H1 (cell line): ENCODE measurements at regions not wholly inside any gene's neighbourhood (a gene's known extent, or its start where the extent isn't known, plus 50 kb on each side); places are given as distances from the start of the nearest gene placed in this dataset.

ENCODE experiments used
- CTCF ChIA-PET: fragments of 300-600 bp; sonication (Branson Sonifier 250); formaldehyde crosslinking; loops from one replicate; lab custom pipeline; 2021; ENCODE audit not compliant: partially characterized antibody; lab: Charles Lee
- POLR2A ChIA-PET: fragments of 300-600 bp; sonication (Branson Sonifier 250); formaldehyde crosslinking; loops from one replicate; lab custom pipeline; 2021; ENCODE audit warnings: inconsistent platforms; ENCODE audit not compliant: partially characterized antibody; lab: Charles Lee
- DNase-seq, 2 experiments: peaks; one replicate each; pipeline versions ENCODE4 v3.0.0 to v3.0.0-alpha.2; 2010 to 2022; ENCODE audit warnings: low spot score in 2 of 2, low read depth in 1 of 2, mixed read lengths in 1 of 2
- FAIRE-seq: peaks from 2 replicates; lab custom pipeline; 2011; peaks lifted over from hg19 to GRCh38; lab: Jason Lieb, UNC
- H2AFZ ChIP-seq: 2 replicates; pipeline ENCODE4 v1.8.1; 2012; ENCODE audit warnings: low read length, inconsistent platforms
- H2AK5ac ChIP-seq: 2 replicates; pipeline ENCODE4 v1.6.1; 2013; ENCODE audit warnings: low read depth, low read length
- H2BK120ac ChIP-seq: replicated peaks from 2 replicates; pipeline ENCODE3; 2013; ENCODE audit warnings: low read depth, low read length, inconsistent platforms
- H2BK12ac ChIP-seq: 2 replicates; pipeline ENCODE4 v1.6.1; 2013; ENCODE audit warnings: low read depth, low read length
- H2BK15ac ChIP-seq: 2 replicates; pipeline ENCODE4 v1.6.1; 2013; ENCODE audit warnings: low read length
- H2BK20ac ChIP-seq: 2 replicates; pipeline ENCODE4 v1.6.1; 2013; ENCODE audit warnings: low read length
- H2BK5ac ChIP-seq: 2 replicates; pipeline ENCODE4 v1.6.1; 2013; ENCODE audit warnings: low read depth, low read length
- H3K14ac ChIP-seq: 2 replicates; pipeline ENCODE4 v1.6.1; 2013; ENCODE audit warnings: inconsistent platforms; ENCODE audit not compliant: insufficient read length
- H3K18ac ChIP-seq: 2 replicates; pipeline ENCODE4 v1.6.1; 2013; ENCODE audit warnings: low read length; ENCODE audit errors: extremely low read depth
- H3K23ac ChIP-seq: 2 replicates; pipeline ENCODE4 v1.6.1; 2013; ENCODE audit warnings: inconsistent platforms; ENCODE audit not compliant: insufficient read length
- H3K23me2 ChIP-seq: 2 replicates; pipeline ENCODE4 v1.6.1; 2013; ENCODE audit warnings: low read depth, low read length
- H3K27ac ChIP-seq: 2 replicates; pipeline ENCODE4 v1.6.1; 2011; ENCODE audit warnings: low read depth, low read length, inconsistent platforms
- H3K27me3 ChIP-seq, 4 experiments: replicated peaks in 1 of 4; 1 replicate in 1 of 4; 2 replicates in 3 of 4; pipeline versions ENCODE4 v1.6.1 to v1.8.1; 2011 to 2013; ENCODE audit warnings: low read length in 3 of 4, mild to moderate bottlenecking in 3 of 4, inconsistent platforms in 2 of 4, mixed read lengths in 2 of 4, moderate library complexity in 1 of 4; ENCODE audit not compliant: control insufficient read depth in 3 of 4, insufficient read depth in 3 of 4; ENCODE audit errors: extremely low read depth in 1 of 4
- H3K36me3 ChIP-seq, 4 experiments: 2 replicates each; pipeline versions ENCODE4 v1.6.1 to v1.8.1; 2011 to 2013; ENCODE audit warnings: mild to moderate bottlenecking in 4 of 4, low read length in 3 of 4, moderate library complexity in 2 of 4, control low read depth in 1 of 4, inconsistent platforms in 1 of 4; ENCODE audit not compliant: insufficient read depth in 4 of 4, control insufficient read depth in 2 of 4
- H3K4ac ChIP-seq: replicated peaks from 2 replicates; pipeline ENCODE3; 2013; ENCODE audit warnings: low read length, low read depth, mixed read lengths, inconsistent platforms; ENCODE audit not compliant: insufficient read length
- H3K4me1 ChIP-seq, 4 experiments: replicated peaks in 1 of 4; 1 replicate in 1 of 4; 2 replicates in 3 of 4; pipeline versions ENCODE4 v1.6.1 to v1.8.1; 2011 to 2013; ENCODE audit warnings: low read length in 3 of 4, inconsistent platforms in 2 of 4, mixed read lengths in 1 of 4; ENCODE audit not compliant: insufficient read depth in 4 of 4, control insufficient read depth in 3 of 4
- H3K4me2 ChIP-seq, 2 experiments: 2 replicates each; pipeline versions ENCODE4 v1.6.1 to v1.8.1; 2011 to 2013; ENCODE audit warnings: low read depth in 2 of 2, low read length in 2 of 2, control low read depth in 1 of 2, inconsistent platforms in 1 of 2, mild to moderate bottlenecking in 1 of 2; ENCODE audit not compliant: insufficient read depth in 1 of 2
- H3K4me3 ChIP-seq, 4 experiments: fragments of 200-600, 300-600 bp in 1 of 4; sonication (generic), shearing (Covaris generic), sonication (Bioruptor Twin) in 1 of 4; 2 replicates each; pipeline versions ENCODE4 v1.5.1 to v1.8.1; 2011 to 2016; ENCODE audit warnings: low read length in 4 of 4, low read depth in 3 of 4, control low read depth in 2 of 4, inconsistent platforms in 2 of 4, mild to moderate bottlenecking in 2 of 4, mixed read lengths in 1 of 4, moderate library complexity in 1 of 4; ENCODE audit not compliant: insufficient read depth in 2 of 4; ENCODE audit errors: extremely low read depth in 1 of 4
- H3K56ac ChIP-seq: replicated peaks from 2 replicates; pipeline ENCODE3; 2013; ENCODE audit warnings: low read depth, mild to moderate bottlenecking, mixed read lengths, low read length, inconsistent platforms; ENCODE audit not compliant: insufficient read length
- H3K79me1 ChIP-seq: 2 replicates; pipeline ENCODE4 v1.6.1; 2013; ENCODE audit warnings: low read depth, low read length, control low read depth
- H3K79me2 ChIP-seq, 2 experiments: 2 replicates each; pipeline versions ENCODE4 v1.6.1 to v1.8.1; 2012 to 2013; ENCODE audit warnings: low read length in 2 of 2, mild to moderate bottlenecking in 2 of 2, inconsistent platforms in 1 of 2; ENCODE audit not compliant: insufficient read depth in 2 of 2, control insufficient read depth in 1 of 2
- H3K9ac ChIP-seq, 4 experiments: replicated peaks in 1 of 4; 1 replicate in 1 of 4; 2 replicates in 3 of 4; pipeline versions ENCODE4 v1.6.1 to v1.8.1; 2011 to 2013; ENCODE audit warnings: low read depth in 3 of 4, low read length in 3 of 4, control low read depth in 2 of 4, mild to moderate bottlenecking in 2 of 4, moderate library complexity in 2 of 4, inconsistent platforms in 1 of 4; ENCODE audit errors: extremely low read depth in 1 of 4
- H3K9me3 ChIP-seq, 2 experiments: 2 replicates each; pipeline versions ENCODE4 v1.6.1 to v1.8.1; 2012 to 2013; ENCODE audit warnings: mild to moderate bottlenecking in 2 of 2, moderate library complexity in 2 of 2, control low read depth in 1 of 2, inconsistent platforms in 1 of 2, low read depth in 1 of 2, low read length in 1 of 2, mixed read lengths in 1 of 2; ENCODE audit not compliant: insufficient read depth in 2 of 2
- H4K20me1 ChIP-seq, 2 experiments: replicated peaks in 1 of 2; 2 replicates each; pipeline versions ENCODE3 to v1.8.1; 2011 to 2013; ENCODE audit warnings: inconsistent platforms in 2 of 2, low read length in 2 of 2, mild to moderate bottlenecking in 1 of 2; ENCODE audit not compliant: insufficient read depth in 2 of 2, control insufficient read depth in 1 of 2
- H4K5ac ChIP-seq: 2 replicates; pipeline ENCODE4 v1.6.1; 2013; ENCODE audit warnings: low read length, low read depth, mixed read lengths, inconsistent platforms; ENCODE audit not compliant: insufficient read length
- H4K8ac ChIP-seq: 2 replicates; pipeline ENCODE4 v1.8.0; 2013; ENCODE audit warnings: mild to moderate bottlenecking, moderate library complexity, low read length, inconsistent platforms; ENCODE audit not compliant: insufficient read depth; ENCODE audit errors: extremely low read depth
- H4K91ac ChIP-seq: replicated peaks from 2 replicates; pipeline ENCODE3; 2013; ENCODE audit warnings: low read length, mixed read lengths, inconsistent platforms; ENCODE audit not compliant: insufficient read length
- BACH1 ChIP-seq: IDR thresholded peaks from 2 replicates; pipeline ENCODE4 v1.6.1; 2012; ENCODE audit warnings: low read length, improper control_type of control experiment
- EGR1 ChIP-seq: IDR thresholded peaks from 2 replicates; pipeline ENCODE4 v1.6.1; 2011; ENCODE audit warnings: low read depth, low read length, borderline replicate concordance
- GTF2F1 ChIP-seq: IDR thresholded peaks from 2 replicates; pipeline ENCODE4 v1.6.1; 2012; ENCODE audit warnings: low read depth, low read length, improper control_type of control experiment, borderline replicate concordance
- POLR2AphosphoS5 ChIP-seq: IDR thresholded peaks from 2 replicates; pipeline ENCODE4 v1.6.1; 2011; ENCODE audit warnings: low read depth, low read length
- SIRT6 ChIP-seq: IDR thresholded peaks from one replicate; pipeline ENCODE4 v1.7.1; 2012; ENCODE audit warnings: low read length, inconsistent platforms
- SUZ12 ChIP-seq: fragments of 200-600 bp; sonication (generic); IDR thresholded peaks from 2 replicates; pipeline ENCODE4 v1.6.1; 2012; ENCODE audit warnings: mild to moderate bottlenecking, inconsistent platforms, low read length, moderate library complexity, mixed read lengths
- TBP ChIP-seq: IDR thresholded peaks from 2 replicates; pipeline ENCODE4 v1.6.1; 2011; ENCODE audit warnings: low read depth, low read length, improper control_type of control experiment
- WGBS, 2 experiments: shearing (Covaris generic) in 1 of 2; methylation state at CpG; one replicate each; pipeline versions ENCODE4 v1.1.6 to v1.1.7; 2013 to 2015; ENCODE audit warnings: low lambda C conversion rate in 2 of 2, mixed read lengths in 2 of 2, inconsistent platforms in 1 of 2, low coverage in 1 of 2, missing lambda C conversion rate in 1 of 2; ENCODE audit not compliant: insufficient replicate concordance in 2 of 2, insufficient coverage in 1 of 2, insufficient read length in 1 of 2; ENCODE audit errors: extremely low coverage in 1 of 2, missing lambda C conversion rate in 1 of 2; 5-methylcytosine and 5-hydroxymethylcytosine counted together

- Histone ChIP-seq H3K79me2 (no peaks in the 10 kb centered on the region), H2BK20ac (no peak overlapping the region), H3K23me2 (no peaks in the 10 kb centered on the region), H2BK5ac (no peak overlapping the region), H3K36me3 (no peaks in the 10 kb centered on the region), H2BK120ac (no peak overlapping the region), H3K23ac (no peak overlapping the region), H3K4me2 (no peak overlapping the region), H2AFZ (no peak overlapping the region), H2AK5ac (no peak overlapping the region), H3K4ac (no peak overlapping the region), H3K27ac (no peak overlapping the region), H3K27me3 (no peaks in the 10 kb centered on the region), H3K4me1 (no peaks in the 10 kb centered on the region), H4K91ac (no peak overlapping the region), H4K5ac (no peak overlapping the region), H3K14ac (no peak overlapping the region), H3K56ac (no peak overlapping the region), H2BK15ac (no peak overlapping the region), H3K18ac (no peak overlapping the region), H4K8ac (no peak overlapping the region), H3K4me3 (no peak overlapping the region), H3K79me1 (no peaks in the 10 kb centered on the region), H4K20me1 (no peaks in the 10 kb centered on the region), H3K9me3 (no peaks in the 10 kb centered on the region), H3K9ac (no peak overlapping the region), H2BK12ac (no peak overlapping the region)
- TF ChIP-seq SIRT6 = no peak
- TF ChIP-seq POLR2AphosphoS5 = no peak
- TF ChIP-seq BACH1 = no peak
- TF ChIP-seq EGR1 = no peak
- no peak for TF ChIP-seq SUZ12
- TF ChIP-seq GTF2F1 = no peak
- TF ChIP-seq TBP = no peak
- CTCF ChIA-PET = interaction anchor here (1.2 to 4.7 kb wide), 3 partner anchors 9 to 247 kb away, joined by 3 to 17 read pairs (median 4); no protein-coding TSS in a partner anchor
- 89% methylated on average over 3 of the region's 3 CpGs; no CpG with 5 or more reads in 1 of the 2 experiments for WGBS, 2 experiments
- POLR2A ChIA-PET = no interaction called here
- DNase-seq (no peak), FAIRE-seq (no peak)
Observed at GRCh38 chr10:128879030-128879429, 588.0 kb upstream of the MGMT start.
